OCI-LY7 (cell line): ENCODE measurements at regions not wholly inside any gene's neighbourhood (a gene's known extent, or its start where the extent isn't known, plus 50 kb on each side); places are given as distances from the start of the nearest gene placed in this dataset. TPM values are rescaled to one million over a fixed set of nuclear protein-coding genes. Genes with fewer than 3 reads are reported as not detected.

Experiments used
- BruUV-seq: library from RNA; stranded (reverse); fragments of 400-500 nt; replicated peaks from 2 replicates; lab custom pipeline; 2021; lab: Mats Ljungman, UMichigan
- CTCF ChIA-PET: fragments of 300-600 bp; sonication (Branson Sonifier 250); formaldehyde crosslinking; loops from one replicate; lab custom pipeline; 2022; ENCODE audit warnings: antibody characterized with exemption; ENCODE audit not compliant: unreplicated experiment; lab: Charles Lee
- POLR2A ChIA-PET: fragments of 300-600 bp; sonication (Branson Sonifier 250); formaldehyde crosslinking; loops from one replicate; lab custom pipeline; 2022; ENCODE audit warnings: antibody characterized with exemption; lab: Charles Lee
- DNase-seq: peaks from one replicate; pipeline ENCODE4 v3.0.0-alpha.2; 2015; ENCODE audit warnings: low spot score
- H2AFZ ChIP-seq: fragments of 200-600 bp; sonication (generic), shearing (Covaris generic); 2 replicates; pipeline ENCODE4 v1.6.1; 2014; ENCODE audit warnings: mild to moderate bottlenecking, antibody characterized with exemption, low read length, moderate library complexity
- H3K27ac ChIP-seq: fragments of 200-600 bp; sonication (generic); 2 replicates; pipeline ENCODE4 v1.5.1; 2014; ENCODE audit warnings: mixed run types, low read depth, mild to moderate bottlenecking, moderate library complexity, low read length, inconsistent platforms; ENCODE audit not compliant: poor library complexity, severe bottlenecking
- H3K36me3 ChIP-seq: fragments of 200-600 bp; sonication (generic); 2 replicates; pipeline ENCODE4 v1.6.1; 2014; ENCODE audit warnings: mild to moderate bottlenecking, antibody characterized with exemption, low read length, moderate library complexity, mixed read lengths; ENCODE audit not compliant: insufficient read depth
- H3K4me1 ChIP-seq: fragments of 200-600 bp; sonication (generic); 2 replicates; pipeline ENCODE4 v1.5.1; 2014; ENCODE audit warnings: mild to moderate bottlenecking, low read length; ENCODE audit not compliant: insufficient read depth, poor library complexity, severe bottlenecking
- H3K4me2 ChIP-seq: fragments of 200-600 bp; sonication (generic); 2 replicates; pipeline ENCODE4 v1.6.1; 2014; ENCODE audit warnings: mild to moderate bottlenecking, low read length
- H3K4me3 ChIP-seq: fragments of 200-600 bp; sonication (generic); 2 replicates; pipeline ENCODE4 v1.5.1; 2014; ENCODE audit warnings: mild to moderate bottlenecking, low read depth, low read length; ENCODE audit not compliant: poor library complexity, severe bottlenecking
- H3K79me2 ChIP-seq: fragments of 200-600 bp; sonication (generic); 2 replicates; pipeline ENCODE4 v1.6.1; 2016; ENCODE audit warnings: low read depth, mild to moderate bottlenecking, low read length, moderate library complexity, mixed read lengths; ENCODE audit not compliant: insufficient read depth
- H3K9me2 ChIP-seq: fragments of 200-600 bp; sonication (generic); 2 replicates; pipeline ENCODE4 v1.6.1; 2016; ENCODE audit warnings: mild to moderate bottlenecking, low read length, mixed read lengths; ENCODE audit not compliant: insufficient read depth
- H3K9me3 ChIP-seq: fragments of 200-600 bp; sonication (generic); 2 replicates; pipeline ENCODE4 v1.6.1; 2014; ENCODE audit warnings: mild to moderate bottlenecking, mixed run types, low read length, mixed read lengths
- H4K20me1 ChIP-seq: fragments of 200-600 bp; sonication (generic); 2 replicates; pipeline ENCODE4 v1.6.1; 2014; ENCODE audit warnings: mild to moderate bottlenecking, antibody characterized with exemption, low read length, moderate library complexity, mixed read lengths; ENCODE audit not compliant: insufficient read depth
- CTCF ChIP-seq: fragments of 200-600 bp; sonication (generic); conservative IDR thresholded peaks from 2 replicates; pipeline ENCODE4 v1.5.1; 2014; ENCODE audit warnings: mild to moderate bottlenecking, antibody characterized with exemption, low read length, moderate library complexity, mixed read lengths
- EZH2phosphoT487 ChIP-seq: fragments of 200-600 bp; sonication (generic); IDR thresholded peaks from 2 replicates; pipeline ENCODE4 v1.6.1; 2018; ENCODE audit warnings: low read depth, borderline replicate concordance, mild to moderate bottlenecking, mixed run types, antibody characterized with exemption, low read length, moderate library complexity, mixed read lengths
- intact Hi-C: fragments of 100-400 bp; cut with micrococcal nuclease; formaldehyde crosslinking; loops from one replicate; pipeline ENCODE4 v1.10.0; 2022; ENCODE audit not compliant: unreplicated experiment
- small RNA-seq: library from RNA; depleted of rRNA; stranded (forward); fragments of <200 nt; gene quantifications from one replicate; pipeline ENCODE3, GENCODE V24; 2014

GRCh38 chr20:16624106-16624505 is 50.9 kb upstream of the KIF16B start:
- intact Hi-C loops, result no loop called here
- Histone ChIP-seq H4K20me1 (no peaks in the 10 kb centered on the region), H3K79me2 (no peaks in the 10 kb centered on the region), H3K27ac (no peak overlapping the region), H3K4me3 (no peak overlapping the region), H2AFZ (no peak overlapping the region), H3K4me1 (no peaks in the 10 kb centered on the region), H3K36me3 (no peaks in the 10 kb centered on the region), H3K4me2 (no peak overlapping the region), H3K9me3 (no peaks in the 10 kb centered on the region), H3K9me2 (no peaks in the 10 kb centered on the region)
- no peak for DNase-seq
- POLR2A ChIA-PET, result no interaction called here
- TF ChIP-seq EZH2phosphoT487 (no peak), CTCF (no peak)
- BruUV-seq, result no TSS peak
- CTCF ChIA-PET, result no interaction called here

Small RNA genes in the stretch of these regions (small RNA-seq; reads per million reads assigned to genes)
- not detected for gene RF00019
